ENCODE measurements at regions not wholly inside any gene's neighbourhood (a gene's known extent, or its start where the extent isn't known, plus 50 kb on each side); places are given as distances from the start of the nearest gene placed in this dataset.

DNA sequence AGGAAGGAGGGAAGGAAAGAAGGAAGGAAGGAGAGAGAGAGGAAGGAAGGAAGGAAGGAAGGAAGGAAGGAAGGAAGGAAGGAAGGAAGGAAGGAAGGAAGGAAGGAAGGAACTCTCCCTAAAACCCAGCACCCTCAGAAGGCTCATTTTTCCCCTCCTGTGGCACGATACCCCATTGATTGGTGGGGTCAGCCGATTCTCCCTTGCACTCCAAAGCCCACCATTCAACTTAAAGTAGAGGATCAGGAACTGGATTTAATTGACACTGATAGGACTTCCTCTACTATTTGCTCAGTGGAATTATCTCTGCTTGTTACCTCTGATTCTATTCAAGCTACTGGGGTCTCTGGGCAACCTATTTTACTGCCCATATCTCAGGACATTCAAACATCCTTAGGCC lies 199.2 kb upstream of the MAOA start:
- Mint-ChIP-seq H3K27me3 (ENCODE audit: insufficient read depth, unreplicated experiment) (no peaks in the 10 kb centered on the region), H3K27ac (ENCODE audit: unreplicated experiment) (no peak overlapping the region), H3K9me3 (ENCODE audit: unreplicated experiment) (peaks cover 9% of the 10 kb centered on the region), H3K4me1 (ENCODE audit: low read depth, unreplicated experiment) (no peaks in the 10 kb centered on the region), H3K36me3 (ENCODE audit: insufficient read depth, unreplicated experiment) (no peaks in the 10 kb centered on the region), H3K4me3 (ENCODE audit: unreplicated experiment) (no peak overlapping the region)
- Histone ChIP-seq H3K4me1 (no peaks in the 10 kb centered on the region), H3K9me3 (no peaks in the 10 kb centered on the region), H3K27me3 (replicated peaks; ENCODE audit: control insufficient read depth, insufficient read depth, low read length) (no peaks in the 10 kb centered on the region), H3K36me3 (ENCODE audit: control insufficient read depth, insufficient read depth, low read length) (no peaks in the 10 kb centered on the region), H3K4me3 (ENCODE audit: low read depth, low read length) (no peak overlapping the region)
- CTCF ChIA-PET, result no interaction called here
- BruUV-seq (replicated peaks), result no TSS peak
- no peak for DNase-seq
- no peak for TF ChIP-seq CTCF (IDR thresholded peaks at IDR 0.05; ENCODE audit: insufficient read depth in 1 of 2, low read depth in 1 of 2, low read length in 1 of 2, severe bottlenecking in 1 of 2, unreplicated experiment in 1 of 2)
- POLR2A ChIA-PET, result interaction anchor here (0.6 kb wide), 1 partner anchor 1348 kb away, joined by 3 read pairs; no protein-coding TSS in a partner anchor
- intact Hi-C loops (cut with micrococcal nuclease; ENCODE audit: unreplicated experiment), result no loop called here

GRCh38 chrX:43467608-43468234 lies 188.4 kb upstream of the MAOA start:
- no TSS peak for BruUV-seq (replicated peaks)
- no peak for DNase-seq
- no peaks in the 10 kb centered on the region for H3K27me3 Mint-ChIP-seq (ENCODE audit: insufficient read depth, unreplicated experiment)
- POLR2A ChIA-PET, result no interaction called here
- no peak for TF ChIP-seq CTCF (IDR thresholded peaks at IDR 0.05; ENCODE audit: insufficient read depth in 1 of 2, low read depth in 1 of 2, low read length in 1 of 2, severe bottlenecking in 1 of 2, unreplicated experiment in 1 of 2)
- H3K4me1 ChIP-seq, result no peaks in the 10 kb centered on the region
- H3K4me3 Mint-ChIP-seq (ENCODE audit: unreplicated experiment), result no peak overlapping the region
- no peaks in the 10 kb centered on the region for H3K36me3 ChIP-seq (ENCODE audit: control insufficient read depth, insufficient read depth, low read length)
- H3K4me3 ChIP-seq (ENCODE audit: low read depth, low read length), result no peak overlapping the region
- H3K27ac Mint-ChIP-seq (ENCODE audit: unreplicated experiment), result no peak overlapping the region
- CTCF ChIA-PET, result no interaction called here
- H3K36me3 Mint-ChIP-seq (ENCODE audit: insufficient read depth, unreplicated experiment), result no peaks in the 10 kb centered on the region
- H3K27me3 ChIP-seq (replicated peaks; ENCODE audit: control insufficient read depth, insufficient read depth, low read length), result no peaks in the 10 kb centered on the region
- no peaks in the 10 kb centered on the region for H3K9me3 ChIP-seq
- H3K4me1 Mint-ChIP-seq (ENCODE audit: low read depth, unreplicated experiment), result no peaks in the 10 kb centered on the region
- H3K9me3 Mint-ChIP-seq (ENCODE audit: unreplicated experiment), result no peaks in the 10 kb centered on the region
- intact Hi-C loops (cut with micrococcal nuclease; ENCODE audit: unreplicated experiment), result no loop called here

GRCh38 chrX:43469391-43470054 lies 186.6 kb upstream of the MAOA start:
- Mint-ChIP-seq H3K9me3 (ENCODE audit: unreplicated experiment) (no peaks in the 10 kb centered on the region), H3K4me1 (ENCODE audit: low read depth, unreplicated experiment) (no peaks in the 10 kb centered on the region), H3K27me3 (ENCODE audit: insufficient read depth, unreplicated experiment) (no peaks in the 10 kb centered on the region), H3K36me3 (ENCODE audit: insufficient read depth, unreplicated experiment) (no peaks in the 10 kb centered on the region), H3K4me3 (ENCODE audit: unreplicated experiment) (no peak overlapping the region), H3K27ac (ENCODE audit: unreplicated experiment) (no peak overlapping the region)
- no peaks in the 10 kb centered on the region for H3K4me1 ChIP-seq
- no peaks in the 10 kb centered on the region for H3K27me3 ChIP-seq (replicated peaks; ENCODE audit: control insufficient read depth, insufficient read depth, low read length)
- ChIA-PET CTCF (no interaction called here), POLR2A (no interaction called here)
- H3K9me3 ChIP-seq, result no peaks in the 10 kb centered on the region
- no peaks in the 10 kb centered on the region for H3K36me3 ChIP-seq (ENCODE audit: control insufficient read depth, insufficient read depth, low read length)
- no peak for DNase-seq
- H3K4me3 ChIP-seq (ENCODE audit: low read depth, low read length), result no peak overlapping the region
- TF ChIP-seq CTCF (IDR thresholded peaks at IDR 0.05; ENCODE audit: insufficient read depth in 1 of 2, low read depth in 1 of 2, low read length in 1 of 2, severe bottlenecking in 1 of 2, unreplicated experiment in 1 of 2), result no peak
- no TSS peak for BruUV-seq (replicated peaks)
- intact Hi-C loops (cut with micrococcal nuclease; ENCODE audit: unreplicated experiment), result no loop called here

Measured in Caco-2 (cell line).